Activated CD8-positive, alpha-beta memory T cell treated with anti-CD3 and anti-CD28 coated beads, Interleukin-2, amount 50 U/mL, for 24 hours (primary cell): ENCODE measurements at regions not wholly inside any gene's neighbourhood (a gene's known extent, or its start where the extent isn't known, plus 50 kb on each side); places are given as distances from the start of the nearest gene placed in this dataset.
"Not testable (repeated sequence)": the region's sequence is repeated elsewhere in the genome, so short reads cannot be mapped to it uniquely, and the experiment has no call there.

ENCODE experiments used
- DNase-seq: peaks from one replicate; pipeline ENCODE4 v3.0.0-alpha.2; 2020; ENCODE audit errors: extremely low read depth

DNA sequence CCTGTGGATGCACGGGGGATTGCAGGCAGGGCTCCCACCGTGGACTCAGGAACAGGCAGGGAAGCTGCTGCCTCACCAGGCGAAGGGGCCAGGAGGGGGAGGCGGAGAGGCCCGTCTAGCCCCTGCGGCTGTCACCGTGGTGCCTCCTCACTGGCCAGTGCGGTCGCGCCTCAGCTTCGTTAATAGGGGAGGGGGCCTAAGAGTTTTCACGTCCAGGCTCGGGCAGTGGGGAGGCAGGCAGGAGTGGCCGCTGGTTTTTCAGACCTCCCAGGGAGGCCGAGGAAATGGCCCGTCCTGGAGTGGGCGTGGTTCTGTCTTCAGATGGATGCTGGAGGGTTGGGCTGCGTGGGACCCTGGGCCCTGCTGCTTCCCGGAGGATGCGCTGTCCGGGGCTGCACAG lies 91.1 kb upstream of the B3GAT1 start:
- DNase-seq, result no peak

DNA sequence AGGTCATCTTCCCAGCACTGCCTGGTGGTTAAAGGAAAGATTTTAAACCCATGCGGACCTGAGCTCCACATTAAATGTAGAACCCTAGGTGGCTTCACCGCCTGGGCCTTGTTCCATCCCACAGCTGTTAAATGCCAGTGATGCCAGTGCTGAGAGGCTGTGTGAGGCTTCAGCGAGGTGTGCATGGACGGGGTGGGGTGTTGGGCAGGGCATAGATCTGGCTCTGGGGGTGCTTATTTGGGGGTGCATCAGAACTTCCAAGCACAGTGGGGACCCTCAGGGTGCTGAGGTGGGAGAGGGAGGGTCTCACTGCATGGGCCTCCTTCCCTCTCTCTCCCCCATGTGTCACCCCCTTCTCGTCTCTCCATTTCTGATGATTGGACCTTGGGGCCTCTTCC lies 90.1 kb upstream of the B3GAT1 start:
- DNase-seq, result no peak

- no peak for DNase-seq
Observed at GRCh38 chr11:134501406-134502152, 89.5 kb upstream of the B3GAT1 start.

DNA sequence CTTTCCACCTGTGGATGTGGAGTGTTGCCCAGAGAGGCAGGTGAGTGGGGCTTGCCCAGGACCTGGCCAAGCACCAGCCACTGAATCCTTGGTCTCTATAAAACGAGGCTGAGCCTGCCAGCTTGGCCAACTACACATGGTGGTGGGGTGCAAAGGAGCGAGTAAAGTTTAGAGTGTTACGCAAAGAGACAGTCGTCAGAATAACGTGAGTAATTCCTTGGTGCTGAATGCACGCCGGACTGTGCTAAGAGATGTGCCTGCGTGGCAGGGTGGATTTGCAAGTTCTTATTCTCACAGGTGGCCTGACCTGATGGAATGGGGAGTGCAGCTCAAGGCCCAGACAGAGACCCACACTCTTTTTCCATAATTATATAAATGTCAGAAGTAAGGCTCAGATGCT lies 88.6 kb upstream of the B3GAT1 start:
- DNase-seq, result no peak

DNA sequence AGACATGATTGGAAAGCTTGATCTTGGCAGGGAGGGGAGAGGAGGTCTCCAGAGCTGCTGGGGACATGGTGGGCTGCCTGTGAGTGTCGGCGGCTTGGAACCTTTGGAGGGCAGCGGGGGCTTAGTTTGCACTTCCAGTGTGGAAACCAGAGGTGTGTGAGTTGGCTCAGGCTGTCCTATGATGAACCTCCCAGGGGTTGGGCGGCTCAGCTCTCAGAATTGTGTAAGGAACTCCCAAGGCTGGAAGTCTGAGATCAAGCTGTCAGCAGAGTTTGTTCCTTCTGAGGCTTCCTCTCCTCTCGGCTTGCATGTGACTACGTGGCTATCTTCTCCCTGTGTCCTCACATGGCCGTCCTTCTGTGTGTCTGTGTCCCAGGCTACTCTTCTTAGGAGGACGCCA lies 87.9 kb upstream of the B3GAT1 start:
- no peak for DNase-seq

DNA sequence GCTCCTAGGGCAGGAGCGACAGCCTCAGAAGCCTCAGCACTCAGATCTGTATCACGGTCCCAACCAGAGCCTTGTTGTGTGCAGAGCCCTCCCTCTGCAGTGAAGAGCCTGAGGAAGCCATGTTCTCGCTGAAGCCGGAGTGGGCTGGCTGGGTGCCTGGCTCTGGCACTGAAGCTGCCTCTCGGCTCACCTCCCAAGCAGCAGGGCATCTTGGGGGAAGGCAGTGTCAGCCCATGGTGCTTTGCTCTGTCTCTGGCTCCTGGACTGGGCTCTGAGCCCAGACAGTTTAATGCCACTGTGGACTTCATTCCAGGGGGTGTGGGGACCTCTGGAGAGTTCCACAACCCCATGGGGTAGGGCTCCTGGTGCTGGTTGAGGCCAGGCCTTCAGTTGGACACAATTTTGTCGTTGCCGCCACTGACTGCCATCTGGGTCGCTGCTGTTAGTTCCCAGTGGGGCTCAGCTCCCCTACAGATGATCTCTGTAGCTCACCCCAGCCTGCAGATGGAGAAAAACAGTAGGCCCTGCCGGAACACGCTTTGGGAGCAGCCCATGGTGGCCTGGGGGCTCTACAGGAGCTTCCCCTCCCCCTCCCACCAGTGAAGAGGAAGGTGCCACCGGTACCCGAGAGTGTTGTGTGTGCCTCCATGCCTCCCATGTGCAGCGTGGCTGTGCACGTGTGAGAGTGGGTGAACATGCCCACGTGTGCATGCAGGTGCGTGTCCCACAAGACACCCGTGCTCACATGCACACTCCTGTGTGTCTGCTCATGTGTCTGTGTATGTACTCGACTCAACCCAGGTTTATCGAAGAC lies 86.5 kb upstream of the B3GAT1 start:
- no peak for DNase-seq

DNA sequence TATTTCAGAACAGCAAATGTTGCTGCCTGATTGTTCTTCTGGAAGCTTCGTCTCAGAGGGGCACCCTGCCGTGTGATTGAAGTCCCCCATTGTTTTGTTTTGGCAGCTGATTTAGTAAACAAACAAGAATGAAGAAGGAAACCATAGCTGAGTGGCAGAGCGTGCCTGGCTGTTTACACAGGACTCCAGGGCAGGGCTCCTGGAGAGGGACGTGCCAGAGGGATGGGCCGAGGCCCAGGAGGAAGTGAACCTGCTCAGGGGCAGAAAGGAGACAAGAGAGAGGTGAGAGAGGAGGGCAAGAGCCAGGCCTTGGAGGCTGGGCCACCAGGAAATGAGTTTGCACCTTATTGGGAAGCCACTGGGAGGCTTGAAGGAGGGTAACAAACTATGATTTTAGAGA lies 85.5 kb upstream of the B3GAT1 start:
- DNase-seq, result no peak

- DNase-seq, result not testable (repeated sequence)
Observed at GRCh38 chr11:134496058-134496457, 84.0 kb upstream of the B3GAT1 start.

- DNase-seq, result not testable (repeated sequence)
Observed at GRCh38 chr11:134494395-134494794, 82.4 kb upstream of the B3GAT1 start.

GRCh38 chr11:134492411-134492810 lies 80.4 kb upstream of the B3GAT1 start:
- not testable (repeated sequence) for DNase-seq

GRCh38 chr11:134489728-134490127 lies 77.7 kb upstream of the B3GAT1 start:
- DNase-seq, result no peak

- no peak for DNase-seq
Observed at GRCh38 chr11:134488913-134489312, 76.9 kb upstream of the B3GAT1 start.

DNA sequence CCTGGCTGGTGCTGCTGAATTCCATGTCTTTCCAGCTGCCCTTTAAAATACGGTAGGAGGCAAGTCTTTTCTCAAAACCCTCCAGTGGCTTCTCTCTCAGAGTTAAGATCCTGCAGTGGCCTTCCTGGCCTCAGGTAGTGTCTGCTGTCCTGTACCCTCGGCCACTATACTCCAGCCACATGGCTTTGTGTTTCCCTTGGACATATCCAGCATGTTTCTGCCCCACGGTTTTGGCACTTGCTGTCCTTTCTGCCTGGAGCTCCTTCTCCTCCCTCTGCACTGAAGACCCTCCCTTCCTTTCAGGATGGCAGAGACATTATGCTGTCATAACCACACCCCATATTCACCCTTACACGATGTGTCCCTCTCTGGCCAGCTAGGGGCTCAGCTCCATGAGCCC lies 76.5 kb upstream of the B3GAT1 start:
- no peak for DNase-seq

- no peak for DNase-seq
Observed at GRCh38 chr11:134487696-134488095, 75.7 kb upstream of the B3GAT1 start.

DNA sequence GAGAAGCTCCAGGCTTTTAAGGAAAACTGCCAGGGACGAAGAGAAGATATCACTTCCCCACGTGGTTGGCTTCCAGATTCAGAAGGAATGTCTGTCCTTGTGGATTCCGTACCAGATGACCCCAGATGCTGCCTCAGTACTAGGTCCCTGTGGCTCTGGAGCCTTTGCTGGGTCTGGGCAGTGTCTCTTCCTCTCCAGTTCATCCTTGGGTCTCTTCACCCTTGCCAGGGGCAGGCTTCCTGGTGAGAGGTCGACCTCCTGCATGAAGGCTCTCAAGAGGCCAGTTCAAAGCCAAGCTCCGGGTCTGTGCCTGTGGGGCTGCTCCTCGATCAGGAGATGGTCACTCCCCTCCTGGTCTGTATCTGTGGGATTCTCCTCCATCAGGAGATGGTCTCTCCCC lies 74.7 kb upstream of the B3GAT1 start:
- no peak for DNase-seq

GRCh38 chr11:134486106-134486505 lies 74.1 kb upstream of the B3GAT1 start:
- DNase-seq, result no peak

DNA sequence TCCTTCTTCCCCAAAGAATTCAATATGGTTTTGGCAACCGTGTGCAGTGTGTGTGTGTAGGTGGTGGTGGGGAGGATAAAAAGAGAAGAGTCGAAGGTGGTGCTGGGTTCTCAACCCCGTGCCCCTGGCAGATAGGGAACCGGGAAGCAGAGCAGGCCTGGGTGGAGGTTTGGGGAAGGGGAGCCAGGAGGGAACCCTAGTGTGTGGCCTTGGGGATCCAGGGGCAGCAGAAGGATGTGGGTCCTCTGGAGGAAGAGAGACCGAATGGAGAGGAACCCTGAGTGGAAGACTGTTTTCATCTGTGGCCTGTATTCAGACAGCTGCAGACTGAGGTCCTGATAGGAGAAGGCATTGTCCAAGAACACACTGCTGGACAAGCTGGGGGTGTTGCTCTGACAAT lies 73.3 kb upstream of the B3GAT1 start:
- no peak for DNase-seq

GRCh38 chr11:134483857-134484256 lies 71.8 kb upstream of the B3GAT1 start:
- DNase-seq, result no peak

- no peak for DNase-seq
Observed at GRCh38 chr11:134483291-134483690, 71.2 kb upstream of the B3GAT1 start.

DNA sequence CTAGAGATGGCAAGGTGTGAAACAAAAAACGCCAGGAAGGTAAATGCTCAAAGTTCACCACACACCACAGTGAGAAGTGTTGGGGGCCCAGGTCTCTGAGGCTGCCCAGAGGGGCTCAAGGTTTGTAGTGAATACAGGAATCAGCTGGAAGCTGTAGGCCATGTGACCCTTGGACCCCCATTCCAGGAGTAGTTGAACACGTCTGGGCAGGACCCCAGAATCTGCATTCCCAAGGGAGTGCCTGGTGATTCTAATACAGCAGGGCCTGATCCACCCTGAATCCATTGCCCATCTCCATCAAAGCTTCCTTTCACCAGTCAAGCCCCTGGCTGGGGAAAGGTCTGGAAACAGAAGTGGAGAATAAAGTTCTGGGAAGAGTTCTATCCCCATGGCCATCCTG lies 70.8 kb upstream of the B3GAT1 start:
- DNase-seq, result no peak

DNA sequence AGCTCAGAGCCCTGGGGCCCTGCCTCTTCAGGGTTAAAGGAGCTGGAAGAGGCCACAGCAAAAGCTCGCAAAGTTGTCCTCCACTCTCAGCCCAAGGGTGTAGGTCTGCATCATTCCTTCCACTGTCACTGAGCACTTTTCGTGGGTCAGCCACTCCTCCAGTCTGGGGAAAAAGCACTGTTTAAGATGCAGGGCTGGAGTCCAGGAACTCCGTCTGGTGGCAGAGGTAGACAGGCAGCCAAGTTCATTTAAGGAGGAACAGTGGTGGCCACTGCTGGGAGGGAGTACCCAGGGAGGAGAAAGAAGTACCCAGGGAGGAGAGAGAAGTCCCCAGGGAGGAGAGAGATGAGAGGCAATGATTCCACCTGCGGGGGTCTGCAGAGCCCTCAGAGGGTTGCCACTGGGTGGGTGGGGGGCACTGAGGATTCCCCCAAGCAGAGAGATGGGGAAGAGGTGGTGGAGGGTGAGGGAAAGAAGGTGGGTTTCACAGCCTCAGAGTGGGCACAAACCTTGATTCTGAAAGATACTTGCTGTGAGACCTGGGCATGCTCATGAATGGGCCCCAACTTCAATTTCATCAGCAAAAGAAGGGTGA lies 70.0 kb upstream of the B3GAT1 start:
- no peak for DNase-seq

DNA sequence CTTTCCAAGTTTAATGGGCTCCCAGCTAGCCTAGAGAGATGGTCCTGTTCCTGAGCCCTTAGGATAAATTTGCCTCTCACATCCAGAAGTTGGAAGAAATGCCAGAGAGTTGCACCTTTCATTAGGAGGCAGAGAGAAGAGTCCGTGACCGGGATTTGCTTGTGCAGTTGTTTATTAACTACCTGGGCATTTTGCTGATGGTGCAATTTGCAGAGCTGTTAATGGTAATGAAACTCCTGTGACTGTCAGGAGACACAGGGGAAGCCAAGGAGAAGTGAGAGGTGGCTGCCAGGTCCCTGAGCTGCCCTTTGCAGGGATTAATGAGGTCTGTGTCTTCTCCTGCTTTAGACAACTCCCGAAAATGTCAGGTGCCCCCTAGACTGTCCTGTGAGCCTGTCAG lies 69.1 kb upstream of the B3GAT1 start:
- no peak for DNase-seq

DNA sequence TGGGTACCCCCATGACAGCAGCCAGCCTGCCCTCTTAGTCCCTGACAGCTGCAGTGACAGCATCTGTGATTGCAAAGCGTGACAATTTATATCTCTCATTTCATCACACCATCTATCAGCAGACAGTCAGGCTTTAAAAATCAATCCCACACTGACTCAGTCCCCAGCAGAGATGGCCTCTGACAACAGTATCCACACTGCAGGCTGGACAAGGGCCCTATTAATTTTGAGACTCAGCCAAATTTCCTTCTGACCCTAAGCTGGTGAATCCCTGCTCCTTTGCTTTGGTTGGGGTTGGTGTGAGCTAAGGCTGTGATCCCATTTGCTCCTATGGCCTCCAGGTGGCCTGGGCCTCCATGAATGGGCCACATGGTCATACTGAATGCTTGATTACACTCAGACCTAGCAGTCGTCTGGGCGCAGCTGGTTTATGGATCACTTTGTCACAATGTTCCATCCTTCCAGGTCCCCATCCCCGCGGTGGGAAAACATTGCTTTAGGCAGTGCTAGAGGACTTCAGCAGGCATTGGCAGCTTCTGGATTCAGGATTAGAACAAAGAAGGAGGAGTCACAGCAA lies 68.2 kb upstream of the B3GAT1 start:
- DNase-seq, result no peak
